IMR-90 (cell line): ENCODE measurements at regions not wholly inside any gene's neighbourhood (a gene's known extent, or its start where the extent isn't known, plus 50 kb on each side); places are given as distances from the start of the nearest gene placed in this dataset.

Experiments
- ATAC-seq: fragments of 200-7000 bp; cut with Tn5 transposase; 2 replicates; pipeline ENCODE4 v1.9.1; 2020; ENCODE audit warnings: low read depth, mild to moderate bottlenecking, moderate library complexity
- BruUV-seq: library from RNA; stranded (reverse); fragments of 400-500 nt; replicated peaks from 2 replicates; lab custom pipeline; 2021; lab: Mats Ljungman, UMichigan
- CTCF ChIA-PET: fragments of 300-600 bp; formaldehyde crosslinking; extraction: SDS; loops from one replicate; lab custom pipeline; 2021; ENCODE audit warnings: antibody characterized with exemption; lab: Yijun Ruan, JAX
- POLR2A ChIA-PET: fragments of 300-600 bp; sonication (Branson Sonifier 250); formaldehyde crosslinking; loops from one replicate; lab custom pipeline; 2022; ENCODE audit warnings: antibody characterized with exemption; ENCODE audit not compliant: unreplicated experiment; lab: Charles Lee
- DNase-seq: peaks from one replicate; pipeline ENCODE4 v3.0.0; 2013
- H2AFZ ChIP-seq: replicated peaks from 2 replicates; pipeline ENCODE3; 2013; ENCODE audit warnings: low read length, mild to moderate bottlenecking; ENCODE audit not compliant: poor library complexity
- H2AK5ac ChIP-seq: 2 replicates; pipeline ENCODE4 v1.6.1; 2013; ENCODE audit warnings: low read depth, low read length, inconsistent platforms
- H2AK9ac ChIP-seq: replicated peaks from 2 replicates; pipeline ENCODE3; 2013; ENCODE audit warnings: mild to moderate bottlenecking, low read depth, low read length, moderate library complexity; ENCODE audit not compliant: poor library complexity
- H2BK120ac ChIP-seq: 2 replicates; pipeline ENCODE4 v1.6.1; 2013; ENCODE audit warnings: low read depth, low read length, inconsistent platforms
- H2BK15ac ChIP-seq: 3 replicates; pipeline ENCODE4 v1.6.1; 2013; ENCODE audit warnings: low read depth, low read length, inconsistent platforms
- H2BK20ac ChIP-seq: 2 replicates; pipeline ENCODE4 v1.6.1; 2013; ENCODE audit warnings: low read depth, mild to moderate bottlenecking, inconsistent platforms, low read length, moderate library complexity
- H2BK5ac ChIP-seq: 2 replicates; pipeline ENCODE4 v1.6.1; 2013; ENCODE audit warnings: mild to moderate bottlenecking, low read depth, low read length, inconsistent platforms; ENCODE audit not compliant: poor library complexity, severe bottlenecking
- H3K14ac ChIP-seq: replicated peaks from 2 replicates; pipeline ENCODE4 v1.6.1; 2013; ENCODE audit warnings: low read depth, low read length, inconsistent platforms
- H3K18ac ChIP-seq: 2 replicates; pipeline ENCODE4 v1.6.1; 2013; ENCODE audit warnings: low read depth, low read length, control low read depth
- H3K23ac ChIP-seq: 2 replicates; pipeline ENCODE4 v1.6.1; 2013; ENCODE audit warnings: low read depth, low read length, inconsistent platforms
- H3K27ac ChIP-seq: 2 replicates; pipeline ENCODE4 v1.5.1; 2013; ENCODE audit warnings: mild to moderate bottlenecking, control low read depth, low read length; ENCODE audit not compliant: insufficient read depth
- H3K27me3 ChIP-seq: 2 replicates; pipeline ENCODE4 v1.6.1; 2013; ENCODE audit warnings: low read length; ENCODE audit not compliant: control insufficient read depth, insufficient read depth
- H3K36me3 ChIP-seq: 2 replicates; pipeline ENCODE4 v1.6.1; 2013; ENCODE audit warnings: low read length, mixed read lengths; ENCODE audit not compliant: control insufficient read depth, insufficient read depth
- H3K4ac ChIP-seq: 2 replicates; pipeline ENCODE4 v1.6.1; 2013; ENCODE audit warnings: low read depth, low read length, inconsistent platforms
- H3K4me1 ChIP-seq: 2 replicates; pipeline ENCODE4 v1.6.1; 2013; ENCODE audit warnings: low read length, mixed read lengths; ENCODE audit not compliant: control insufficient read depth, insufficient read depth
- H3K4me2 ChIP-seq: 2 replicates; pipeline ENCODE4 v1.6.1; 2013; ENCODE audit warnings: low read depth, mild to moderate bottlenecking, control low read depth, low read length, moderate library complexity
- H3K4me3 ChIP-seq: 2 replicates; pipeline ENCODE4 v1.5.1; 2013; ENCODE audit warnings: low read depth, mild to moderate bottlenecking, control low read depth, low read length, moderate library complexity; ENCODE audit not compliant: insufficient read depth
- H3K56ac ChIP-seq: 2 replicates; pipeline ENCODE4 v1.6.1; 2013; ENCODE audit warnings: low read length, inconsistent platforms; ENCODE audit not compliant: insufficient read depth; ENCODE audit errors: extremely low read depth
- H3K79me1 ChIP-seq, 2 experiments: 2 replicates each; pipeline ENCODE4 v1.6.1; 2013; ENCODE audit warnings: low read length in 2 of 2, inconsistent platforms in 1 of 2, low read depth in 1 of 2
- H3K9ac ChIP-seq: 2 replicates; pipeline ENCODE4 v1.6.1; 2013; ENCODE audit warnings: low read depth, low read length, control low read depth
- H3K9me1 ChIP-seq: 2 replicates; pipeline ENCODE4 v1.6.1; 2013; ENCODE audit warnings: low read length, inconsistent platforms; ENCODE audit not compliant: insufficient read depth
- H3K9me3 ChIP-seq: 2 replicates; pipeline ENCODE4 v1.6.1; 2013; ENCODE audit warnings: low read length; ENCODE audit not compliant: control insufficient read depth, insufficient read depth
- H4K20me1 ChIP-seq: 2 replicates; pipeline ENCODE4 v1.6.1; 2013; ENCODE audit warnings: low read length, inconsistent platforms; ENCODE audit not compliant: insufficient read depth
- H4K5ac ChIP-seq: 2 replicates; pipeline ENCODE4 v1.6.1; 2013; ENCODE audit warnings: mild to moderate bottlenecking, low read depth, low read length, control low read depth
- H4K8ac ChIP-seq, 2 experiments: 2 replicates each; pipeline ENCODE4 v1.6.1; 2013; ENCODE audit warnings: low read depth in 2 of 2, low read length in 2 of 2, control low read depth in 1 of 2, inconsistent platforms in 1 of 2
- H4K91ac ChIP-seq: 2 replicates; pipeline ENCODE4 v1.6.1; 2013; ENCODE audit warnings: low read depth, low read length, inconsistent platforms; ENCODE audit not compliant: insufficient read depth
- BHLHE40 ChIP-seq: fragments of 150-350 bp; IDR thresholded peaks from 2 replicates; pipeline ENCODE4 v1.6.1; 2016; ENCODE audit warnings: mild to moderate bottlenecking, low read depth, low read length
- CEBPB ChIP-seq: IDR thresholded peaks from 2 replicates; pipeline ENCODE4 v1.6.1; 2012; ENCODE audit warnings: low read depth, low read length, improper control_type of control experiment
- CHD1 ChIP-seq: IDR thresholded peaks from 2 replicates; pipeline ENCODE4 v1.6.1; 2012; ENCODE audit warnings: low read depth, low read length, improper control_type of control experiment
- ELK1 ChIP-seq: fragments of 150-350 bp; IDR thresholded peaks from 2 replicates; pipeline ENCODE4 v1.6.1; 2016; ENCODE audit warnings: low read depth, mild to moderate bottlenecking, low read length, moderate library complexity, borderline replicate concordance
- FOS ChIP-seq: fragments of 150-350 bp; IDR thresholded peaks from 2 replicates; pipeline ENCODE4 v1.6.1; 2016; ENCODE audit warnings: low read depth, low read length
- MAFK ChIP-seq: IDR thresholded peaks from 2 replicates; pipeline ENCODE4 v1.6.1; 2012; ENCODE audit warnings: low read depth, low read length, improper control_type of control experiment
- MAZ ChIP-seq: IDR thresholded peaks from 2 replicates; pipeline ENCODE4 v1.6.1; 2012; ENCODE audit warnings: low read depth, mild to moderate bottlenecking, low read length, improper control_type of control experiment, moderate library complexity, borderline replicate concordance
- MXI1 ChIP-seq: IDR thresholded peaks from 2 replicates; pipeline ENCODE4 v1.6.1; 2012; ENCODE audit warnings: low read depth, mild to moderate bottlenecking, low read length, moderate library complexity, borderline replicate concordance
- NFE2L2 ChIP-seq: fragments of 150-350 bp; IDR thresholded peaks from 2 replicates; pipeline ENCODE4 v1.6.1; 2016; ENCODE audit warnings: low read depth, mild to moderate bottlenecking, low read length
- POLR2A ChIP-seq: IDR thresholded peaks from 2 replicates; pipeline ENCODE4 v1.6.1; 2012; ENCODE audit warnings: mild to moderate bottlenecking, low read depth, low read length
- RAD21 ChIP-seq: IDR thresholded peaks from 2 replicates; pipeline ENCODE4 v1.6.1; 2012; ENCODE audit warnings: low read length, improper control_type of control experiment
- RCOR1 ChIP-seq: IDR thresholded peaks from 2 replicates; pipeline ENCODE4 v1.6.1; 2012; ENCODE audit warnings: mild to moderate bottlenecking, low read length, improper control_type of control experiment; ENCODE audit not compliant: insufficient replicate concordance
- RFX5 ChIP-seq: IDR thresholded peaks from 2 replicates; pipeline ENCODE4 v1.8.0; 2012; ENCODE audit warnings: low read depth, mild to moderate bottlenecking, low read length, moderate library complexity
- SMC3 ChIP-seq: fragments of 150-350 bp; IDR thresholded peaks from 2 replicates; pipeline ENCODE4 v1.6.1; 2016; ENCODE audit warnings: low read depth, mild to moderate bottlenecking, antibody characterized with exemption, low read length, moderate library complexity
- USF2 ChIP-seq: fragments of 150-350 bp; IDR thresholded peaks from 2 replicates; pipeline ENCODE4 v1.6.1; 2017; ENCODE audit warnings: mild to moderate bottlenecking, antibody characterized with exemption, low read length, low read depth
- WGBS, 2 experiments: methylation state at CpG; one replicate each; pipeline versions ENCODE4 v1.1.5 to v1.1.7; 2013; ENCODE audit warnings: missing lambda C conversion rate in 2 of 2; ENCODE audit not compliant: insufficient read length in 1 of 2; ENCODE audit errors: extremely low coverage in 2 of 2; 5-methylcytosine and 5-hydroxymethylcytosine counted together
- dilution Hi-C: fragments of 300-500 bp; cut with HindIII; formaldehyde crosslinking; loops from one replicate; pipeline ENCODE4 v1.14.3; 2018; ENCODE audit warnings: low sequenced_read_pairs; ENCODE audit not compliant: unreplicated experiment
- in situ Hi-C: fragments of 300-500 bp; cut with MboI; formaldehyde crosslinking; loops from 3 replicates; pipeline ENCODE4 v1.14.3; 2019; ENCODE audit warnings: low sequenced_read_pairs, inconsistent platforms, mixed read lengths
- intact Hi-C: fragments of 100-400 bp; cut with micrococcal nuclease; formaldehyde crosslinking; loops from 2 replicates; pipeline ENCODE4 v1.10.0; 2022
- TF ChIP-seq, protein P1 (sequence below): conservative IDR thresholded peaks from 2 replicates; pipeline ENCODE4 v1.5.1; 2012; ENCODE audit warnings: mild to moderate bottlenecking, low read depth, low read length, improper control_type of control experiment

DNA sequence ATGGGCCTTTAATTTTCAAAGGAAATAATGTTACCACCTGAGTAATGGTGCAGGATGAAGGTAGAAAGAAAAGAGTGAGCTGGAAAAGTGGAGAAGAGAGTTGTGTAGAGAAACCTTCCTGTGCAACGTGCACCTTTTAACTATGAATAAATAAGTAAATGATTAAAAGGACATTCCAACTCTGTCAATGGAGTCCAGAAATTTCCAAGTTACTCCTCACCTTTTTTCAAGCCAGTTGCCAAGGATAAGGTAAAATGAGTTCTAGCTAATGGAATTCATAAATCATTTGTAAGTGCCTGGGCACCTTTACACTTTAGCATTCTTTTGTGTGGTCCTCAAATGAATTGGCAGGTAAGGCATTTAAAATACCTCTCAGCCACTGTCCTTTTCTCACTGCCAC is 549.4 kb upstream of the NRP1 start:
- Histone ChIP-seq H2BK5ac (no peak overlapping the region), H3K23ac (no peak overlapping the region), H2BK20ac (no peak overlapping the region), H3K9me1 (no peaks in the 10 kb centered on the region), H3K4ac (no peak overlapping the region), H3K79me1 (no peaks in the 10 kb centered on the region), H3K4me3 (no peak overlapping the region), H4K5ac (no peak overlapping the region), H3K9ac (no peak overlapping the region), H2BK15ac (no peak overlapping the region), H4K20me1 (no peaks in the 10 kb centered on the region), H3K9me3 (no peaks in the 10 kb centered on the region), H2AFZ (no peak overlapping the region), H3K14ac (no peak overlapping the region), H3K36me3 (no peaks in the 10 kb centered on the region), H3K56ac (no peak overlapping the region), H3K4me2 (no peak overlapping the region), H2AK5ac (no peak overlapping the region), H3K27ac (no peak overlapping the region), H3K18ac (no peak overlapping the region), H4K91ac (no peak overlapping the region), H3K27me3 (peaks cover 7% of the 10 kb centered on the region), H3K4me1 (no peaks in the 10 kb centered on the region), H4K8ac (no peak overlapping the region), H2BK120ac (no peak overlapping the region), H2AK9ac (no peak overlapping the region)
- dilution Hi-C loops: no loop called here
- ATAC-seq: no peak
- intact Hi-C loops: no loop called here
- TF ChIP-seq NFE2L2 (no peak), SMC3 (no peak), MAZ (no peak), RCOR1 (no peak), BHLHE40 (no peak), CHD1 (no peak), MAFK (no peak), RFX5 (no peak), CEBPB (no peak), POLR2A (no peak), RAD21 (no peak), USF2 (no peak), FOS (no peak), ELK1 (no peak), MXI1 (no peak)
- TF ChIP-seq, protein P1, sequence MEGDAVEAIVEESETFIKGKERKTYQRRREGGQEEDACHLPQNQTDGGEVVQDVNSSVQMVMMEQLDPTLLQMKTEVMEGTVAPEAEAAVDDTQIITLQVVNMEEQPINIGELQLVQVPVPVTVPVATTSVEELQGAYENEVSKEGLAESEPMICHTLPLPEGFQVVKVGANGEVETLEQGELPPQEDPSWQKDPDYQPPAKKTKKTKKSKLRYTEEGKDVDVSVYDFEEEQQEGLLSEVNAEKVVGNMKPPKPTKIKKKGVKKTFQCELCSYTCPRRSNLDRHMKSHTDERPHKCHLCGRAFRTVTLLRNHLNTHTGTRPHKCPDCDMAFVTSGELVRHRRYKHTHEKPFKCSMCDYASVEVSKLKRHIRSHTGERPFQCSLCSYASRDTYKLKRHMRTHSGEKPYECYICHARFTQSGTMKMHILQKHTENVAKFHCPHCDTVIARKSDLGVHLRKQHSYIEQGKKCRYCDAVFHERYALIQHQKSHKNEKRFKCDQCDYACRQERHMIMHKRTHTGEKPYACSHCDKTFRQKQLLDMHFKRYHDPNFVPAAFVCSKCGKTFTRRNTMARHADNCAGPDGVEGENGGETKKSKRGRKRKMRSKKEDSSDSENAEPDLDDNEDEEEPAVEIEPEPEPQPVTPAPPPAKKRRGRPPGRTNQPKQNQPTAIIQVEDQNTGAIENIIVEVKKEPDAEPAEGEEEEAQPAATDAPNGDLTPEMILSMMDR: no peak
- no CpG with 5 or more reads among the region's 1 CpG for WGBS, 2 experiments
- no peak for DNase-seq
- in situ Hi-C loops: no loop called here
- POLR2A ChIA-PET: no interaction called here
- CTCF ChIA-PET: no interaction called here
- BruUV-seq: no TSS peak
